Activated CD4-positive, alpha-beta memory T cell treated with anti-CD3 and anti-CD28 coated beads for 36 hours (primary cell): ENCODE measurements at regions not wholly inside any gene's neighbourhood (a gene's known extent, or its start where the extent isn't known, plus 50 kb on each side); places are given as distances from the start of the nearest gene placed in this dataset.
"Not testable (repeated sequence)": the region's sequence is repeated elsewhere in the genome, so short reads cannot be mapped to it uniquely, and the experiment has no call there.

Experiments used
- CTCF ChIA-PET: fragments of 350-600 bp; sonication (Branson Sonifier 250); formaldehyde crosslinking; loops from one replicate; lab custom pipeline; 2021; ENCODE audit warnings: antibody characterized with exemption, inconsistent platforms; lab: Charles Lee
- POLR2A ChIA-PET: fragments of 350-600 bp; sonication (Branson Sonifier 250); formaldehyde crosslinking; loops from one replicate; lab custom pipeline; 2021; ENCODE audit warnings: antibody characterized with exemption; lab: Charles Lee
- DNase-seq: peaks from one replicate; pipeline ENCODE4 v3.0.0-alpha.2; 2020
- H3K27ac Mint-ChIP-seq: one replicate; pipeline ENCODE4 v1.8.0; 2021; ENCODE audit warnings: mixed read lengths
- H3K27me3 Mint-ChIP-seq: one replicate; pipeline ENCODE4 v1.8.0; 2021; ENCODE audit warnings: mixed read lengths
- H3K36me3 Mint-ChIP-seq: one replicate; pipeline ENCODE4 v1.8.0; 2021; ENCODE audit warnings: mixed read lengths
- H3K4me1 Mint-ChIP-seq: one replicate; pipeline ENCODE4 v1.8.0; 2021; ENCODE audit warnings: low read depth, mixed read lengths
- H3K4me3 Mint-ChIP-seq: one replicate; pipeline ENCODE4 v1.8.0; 2021; ENCODE audit warnings: mild to moderate bottlenecking, mixed read lengths
- H3K9me3 Mint-ChIP-seq: one replicate; pipeline ENCODE4 v1.8.0; 2021; ENCODE audit warnings: mixed read lengths
- intact Hi-C: fragments of 100-400 bp; cut with micrococcal nuclease; formaldehyde crosslinking; loops from one replicate; pipeline ENCODE4 v1.15.1; 2023

DNA sequence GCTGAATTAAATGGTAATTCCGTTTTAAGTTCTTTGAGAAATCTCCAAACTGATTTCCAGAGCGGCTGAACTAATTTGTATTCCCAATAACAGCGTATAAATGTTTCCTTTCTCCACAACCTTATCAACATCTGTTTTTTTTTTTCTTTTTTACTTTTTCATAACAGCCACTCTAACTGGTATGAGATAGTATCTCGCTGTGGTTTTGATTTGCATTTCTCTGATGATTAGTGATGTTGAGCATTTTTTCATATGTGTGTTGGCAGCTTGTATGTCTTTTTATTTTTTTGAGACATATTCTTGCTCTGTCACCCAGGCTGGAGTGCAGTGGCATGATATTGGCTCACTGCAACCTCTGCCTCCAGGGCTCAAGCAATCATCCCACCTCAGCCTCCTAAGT, 2018.3 kb upstream of the ACO1 start:
- DNase-seq, H3K4me1 Mint-ChIP-seq, H3K27ac Mint-ChIP-seq, POLR2A ChIA-PET, H3K9me3 Mint-ChIP-seq, H3K36me3 Mint-ChIP-seq, CTCF ChIA-PET, H3K27me3 Mint-ChIP-seq, H3K4me3 Mint-ChIP-seq, intact Hi-C loops: not testable (repeated sequence)

DNA sequence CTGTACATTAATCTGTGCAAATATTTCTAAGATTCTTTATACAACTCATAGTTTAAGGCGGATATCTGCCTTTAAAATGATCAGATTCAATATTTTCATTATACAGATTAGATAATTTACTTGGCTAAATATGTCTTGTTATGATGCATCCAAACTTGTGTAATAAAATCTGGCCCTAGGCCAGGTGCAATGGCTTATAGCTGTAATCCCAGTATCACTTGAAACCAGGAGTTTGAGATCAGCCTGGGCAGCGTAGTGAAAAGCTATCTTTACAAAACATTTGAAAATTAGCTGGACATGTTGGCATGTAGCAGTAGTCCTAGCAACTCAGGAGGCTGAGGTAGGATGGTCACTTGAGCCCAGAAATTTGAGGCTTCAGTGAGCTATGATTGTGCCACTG, 2002.2 kb upstream of the ACO1 start:
- CTCF ChIA-PET: no interaction called here
- H3K36me3 Mint-ChIP-seq: no peaks in the 10 kb centered on the region
- no peak overlapping the region for H3K27ac Mint-ChIP-seq
- POLR2A ChIA-PET: no interaction called here
- intact Hi-C loops: no loop called here
- no peak for DNase-seq
- no peaks in the 10 kb centered on the region for H3K4me1 Mint-ChIP-seq
- no peak overlapping the region for H3K4me3 Mint-ChIP-seq
- H3K27me3 Mint-ChIP-seq: no peaks in the 10 kb centered on the region
- no peaks in the 10 kb centered on the region for H3K9me3 Mint-ChIP-seq

DNA sequence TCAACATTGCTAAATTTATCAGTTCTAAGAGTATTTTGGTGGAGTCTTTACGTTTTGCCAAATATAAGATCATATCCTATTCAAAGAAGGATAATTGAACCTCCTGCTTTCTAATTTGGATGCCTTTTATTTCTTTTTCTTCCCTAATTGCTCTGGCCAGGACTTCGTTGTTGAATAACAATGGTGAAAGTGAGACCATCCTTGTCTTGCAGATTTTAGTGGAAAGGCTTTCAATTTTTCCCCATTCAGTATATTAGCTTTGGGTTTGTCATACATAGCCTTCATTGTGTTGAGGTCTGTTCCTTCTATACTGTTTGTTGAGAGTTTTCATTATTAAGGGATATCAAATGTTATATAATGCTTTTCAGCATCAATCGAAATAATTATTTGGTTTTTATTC, 1974.2 kb upstream of the ACO1 start:
- H3K36me3 Mint-ChIP-seq: no peaks in the 10 kb centered on the region
- DNase-seq: no peak
- H3K4me3 Mint-ChIP-seq: no peak overlapping the region
- no peaks in the 10 kb centered on the region for H3K27me3 Mint-ChIP-seq
- ChIA-PET CTCF (no interaction called here), POLR2A (no interaction called here)
- intact Hi-C loops: no loop called here
- H3K9me3 Mint-ChIP-seq: peaks cover 27% of the 10 kb centered on the region
- no peaks in the 10 kb centered on the region for H3K4me1 Mint-ChIP-seq
- H3K27ac Mint-ChIP-seq: no peak overlapping the region

DNA sequence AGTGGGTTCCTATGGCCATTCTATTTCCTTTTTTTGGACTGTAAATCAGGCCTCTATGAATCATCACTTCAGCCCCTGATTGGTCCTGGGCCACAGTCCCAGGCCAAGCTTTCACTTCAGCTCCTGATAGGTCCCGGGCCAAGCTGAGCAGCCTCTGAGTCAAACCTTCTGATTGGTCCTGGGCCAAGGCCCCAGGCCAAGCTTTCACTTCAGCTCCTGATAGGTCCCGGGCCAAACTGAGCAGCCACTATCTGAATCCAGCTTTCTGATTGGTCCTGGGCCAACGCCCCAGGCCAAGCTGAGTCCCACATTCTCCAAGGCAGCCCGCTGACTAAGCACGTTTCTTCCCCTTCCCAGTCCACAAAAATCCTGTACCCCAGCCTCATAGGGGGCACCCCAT, 1972.9 kb upstream of the ACO1 start:
- Mint-ChIP-seq H3K9me3 (peaks cover 33% of the 10 kb centered on the region), H3K27ac (no peak overlapping the region), H3K4me1 (no peaks in the 10 kb centered on the region), H3K36me3 (no peaks in the 10 kb centered on the region), H3K27me3 (no peaks in the 10 kb centered on the region), H3K4me3 (no peak overlapping the region)
- ChIA-PET CTCF (no interaction called here), POLR2A (no interaction called here)
- intact Hi-C loops: no loop called here
- no peak for DNase-seq

DNA sequence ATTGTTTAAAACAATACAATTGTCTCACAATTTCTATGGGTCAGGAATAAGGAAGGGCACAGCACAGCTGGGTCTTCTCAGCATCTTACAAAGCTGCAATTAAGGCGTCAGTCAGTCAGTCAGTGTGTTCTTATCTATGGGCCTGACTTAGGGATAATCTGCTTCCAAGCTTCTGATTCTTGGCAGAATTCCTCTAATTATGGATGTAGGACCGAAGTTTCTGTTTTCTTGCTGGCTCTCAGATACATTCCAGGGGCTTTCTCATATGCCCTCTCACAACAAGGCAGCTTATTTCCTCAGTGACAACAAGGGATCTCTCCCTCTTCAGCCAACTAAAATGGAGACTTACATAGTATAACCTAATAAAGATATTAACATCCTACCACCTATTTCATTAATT, 1925.3 kb upstream of the ACO1 start:
- H3K9me3 Mint-ChIP-seq: no peaks in the 10 kb centered on the region
- H3K4me3 Mint-ChIP-seq: no peak overlapping the region
- H3K27me3 Mint-ChIP-seq: no peaks in the 10 kb centered on the region
- no peak overlapping the region for H3K27ac Mint-ChIP-seq
- DNase-seq: no peak
- H3K36me3 Mint-ChIP-seq: no peaks in the 10 kb centered on the region
- no peaks in the 10 kb centered on the region for H3K4me1 Mint-ChIP-seq
- intact Hi-C loops: no loop called here
- POLR2A ChIA-PET: no interaction called here
- CTCF ChIA-PET: no interaction called here

DNA sequence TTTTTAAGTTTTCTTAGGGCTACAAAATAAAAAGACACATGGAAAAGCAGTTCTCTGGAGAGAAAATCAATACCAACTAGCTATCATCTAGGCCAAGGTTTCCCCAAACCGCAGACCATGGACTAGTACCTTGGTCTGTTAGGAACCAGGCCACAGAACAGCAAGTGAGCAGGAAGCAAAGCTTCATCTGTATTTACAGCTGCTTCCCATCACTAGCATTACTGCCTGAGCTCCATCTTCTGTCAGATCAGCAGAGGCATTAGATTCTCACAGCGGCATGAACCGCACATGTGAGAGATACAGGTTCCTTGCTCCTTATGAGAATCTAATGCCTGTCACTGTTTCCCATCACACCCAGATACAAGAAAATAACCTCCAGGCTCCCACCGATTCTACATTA, 1907.6 kb upstream of the ACO1 start:
- DNase-seq: no peak
- no peaks in the 10 kb centered on the region for H3K36me3 Mint-ChIP-seq
- POLR2A ChIA-PET: no interaction called here
- CTCF ChIA-PET: no interaction called here
- H3K4me3 Mint-ChIP-seq: no peak overlapping the region
- no peaks in the 10 kb centered on the region for H3K9me3 Mint-ChIP-seq
- no peaks in the 10 kb centered on the region for H3K27me3 Mint-ChIP-seq
- H3K4me1 Mint-ChIP-seq: no peaks in the 10 kb centered on the region
- H3K27ac Mint-ChIP-seq: no peak overlapping the region
- intact Hi-C loops: no loop called here

DNA sequence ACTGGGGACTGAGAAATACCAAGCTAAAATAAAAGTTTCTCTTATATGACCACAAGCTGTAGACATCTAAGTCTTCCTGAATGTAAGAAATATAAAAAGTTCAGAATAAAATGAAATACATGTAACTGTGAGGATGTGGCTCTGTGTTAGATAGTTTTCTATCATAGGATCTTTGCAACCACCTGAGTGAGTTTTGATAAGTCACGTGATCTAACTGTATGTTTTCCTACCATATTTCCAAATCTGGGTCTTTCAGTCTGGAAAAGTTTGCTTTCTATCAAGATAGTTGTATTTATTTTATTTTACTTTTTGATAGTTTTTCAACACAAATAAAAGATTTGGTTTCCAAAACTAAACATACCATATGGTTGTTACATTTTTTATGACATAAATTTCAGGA, 1905.8 kb upstream of the ACO1 start:
- ChIA-PET POLR2A (no interaction called here), CTCF (no interaction called here)
- Mint-ChIP-seq H3K4me3 (no peak overlapping the region), H3K9me3 (no peaks in the 10 kb centered on the region), H3K36me3 (no peaks in the 10 kb centered on the region), H3K27me3 (no peaks in the 10 kb centered on the region), H3K4me1 (no peaks in the 10 kb centered on the region), H3K27ac (no peak overlapping the region)
- DNase-seq: no peak
- intact Hi-C loops: no loop called here

DNA sequence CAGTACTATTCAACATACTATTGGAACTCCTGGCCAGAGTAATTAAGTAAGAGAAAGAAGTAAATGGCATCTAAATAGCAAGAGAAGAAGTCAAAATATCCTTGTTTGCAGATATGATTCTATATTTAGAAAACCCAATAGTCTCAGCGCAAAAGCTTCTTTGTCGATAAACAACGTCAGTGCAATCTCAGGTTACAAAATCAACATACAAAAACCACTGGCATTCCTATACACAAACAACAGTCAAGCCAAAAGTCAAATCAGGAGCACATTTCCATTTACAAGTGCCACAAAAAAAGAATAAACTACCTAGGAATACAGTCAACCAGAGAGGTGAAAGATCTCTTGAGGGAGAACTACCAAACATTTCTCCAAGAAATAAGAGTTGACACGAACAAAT, 1901.9 kb upstream of the ACO1 start:
- H3K4me3 Mint-ChIP-seq: no peak overlapping the region
- no peak overlapping the region for H3K27ac Mint-ChIP-seq
- CTCF ChIA-PET: no interaction called here
- DNase-seq: no peak
- H3K9me3 Mint-ChIP-seq: no peaks in the 10 kb centered on the region
- intact Hi-C loops: no loop called here
- POLR2A ChIA-PET: no interaction called here
- H3K4me1 Mint-ChIP-seq: no peaks in the 10 kb centered on the region
- no peaks in the 10 kb centered on the region for H3K27me3 Mint-ChIP-seq
- no peaks in the 10 kb centered on the region for H3K36me3 Mint-ChIP-seq

DNA sequence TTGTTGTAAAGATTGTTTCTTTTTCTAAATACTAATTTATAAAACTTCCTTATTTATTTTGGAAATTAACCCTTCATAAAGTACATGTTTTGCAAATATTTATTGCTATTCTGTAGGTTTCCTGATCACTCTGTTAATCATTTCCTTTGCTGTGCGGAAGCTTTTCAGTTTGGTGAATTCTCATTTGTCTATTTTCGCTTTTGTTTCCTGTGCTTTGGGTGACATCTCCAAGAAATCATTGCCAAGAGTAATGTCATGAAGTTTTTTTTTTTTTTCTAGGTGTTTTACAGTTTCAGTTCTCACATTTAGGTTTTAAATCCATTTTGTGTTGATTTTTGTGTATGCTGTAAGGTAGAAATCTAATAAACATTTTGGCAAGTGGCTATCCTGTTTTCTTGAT, 1899.8 kb upstream of the ACO1 start:
- no peaks in the 10 kb centered on the region for H3K27me3 Mint-ChIP-seq

DNA sequence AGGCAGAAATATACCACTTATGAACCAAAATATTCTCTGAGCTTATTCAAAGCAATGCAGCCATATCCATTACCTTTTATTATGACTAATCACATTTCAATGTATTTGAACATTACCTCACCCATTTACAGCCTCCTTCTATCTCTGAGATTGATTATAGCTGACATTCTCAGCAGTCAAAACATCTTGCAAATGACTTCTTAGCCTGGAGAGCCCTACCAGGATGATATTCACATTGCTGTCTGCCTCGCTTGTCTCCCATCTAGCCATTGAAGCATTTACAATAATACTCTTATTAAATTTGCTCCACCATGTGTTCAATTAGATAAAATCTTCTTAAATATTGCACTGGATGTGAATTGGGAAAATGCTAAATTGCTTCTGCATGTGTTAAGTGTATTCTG, 1879.9 kb upstream of the ACO1 start:
- Mint-ChIP-seq H3K4me3 (no peak overlapping the region), H3K27ac (no peak overlapping the region), H3K27me3 (no peaks in the 10 kb centered on the region), H3K36me3 (no peaks in the 10 kb centered on the region), H3K4me1 (no peaks in the 10 kb centered on the region), H3K9me3 (no peaks in the 10 kb centered on the region)
- ChIA-PET CTCF (no interaction called here), POLR2A (no interaction called here)
- intact Hi-C loops: no loop called here
- no peak for DNase-seq

More for the DNA sequence above, 1899.8 kb upstream of the ACO1 start:
- no peak for DNase-seq
- H3K4me1 Mint-ChIP-seq: no peaks in the 10 kb centered on the region
- ChIA-PET POLR2A (no interaction called here), CTCF (no interaction called here)
- no peak overlapping the region for H3K27ac Mint-ChIP-seq
- no peak overlapping the region for H3K4me3 Mint-ChIP-seq
- H3K9me3 Mint-ChIP-seq: no peaks in the 10 kb centered on the region
- no peaks in the 10 kb centered on the region for H3K36me3 Mint-ChIP-seq
- intact Hi-C loops: no loop called here

DNA sequence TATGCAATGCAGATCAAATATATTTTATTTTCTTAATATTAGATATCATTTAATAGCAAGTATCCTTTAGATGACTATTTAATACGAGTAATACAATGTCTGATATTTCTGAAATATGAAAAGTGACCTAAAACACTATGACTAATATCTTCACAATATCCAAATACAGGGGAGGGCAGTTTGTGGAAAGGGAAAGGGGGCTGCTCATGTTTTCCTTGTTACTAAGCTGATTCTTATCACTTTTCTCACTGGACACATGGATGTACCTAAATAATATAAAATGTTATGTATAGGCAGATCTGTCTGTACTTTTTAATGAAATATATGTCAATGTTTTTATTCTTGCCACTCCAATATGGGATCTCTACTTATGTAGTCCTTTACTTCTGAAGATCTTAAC, 1879.1 kb upstream of the ACO1 start:
- Mint-ChIP-seq H3K27me3 (no peaks in the 10 kb centered on the region), H3K36me3 (no peaks in the 10 kb centered on the region), H3K9me3 (no peaks in the 10 kb centered on the region), H3K4me3 (no peak overlapping the region), H3K27ac (no peak overlapping the region), H3K4me1 (no peaks in the 10 kb centered on the region)
- CTCF ChIA-PET: no interaction called here
- intact Hi-C loops: no loop called here
- POLR2A ChIA-PET: no interaction called here
- no peak for DNase-seq

DNA sequence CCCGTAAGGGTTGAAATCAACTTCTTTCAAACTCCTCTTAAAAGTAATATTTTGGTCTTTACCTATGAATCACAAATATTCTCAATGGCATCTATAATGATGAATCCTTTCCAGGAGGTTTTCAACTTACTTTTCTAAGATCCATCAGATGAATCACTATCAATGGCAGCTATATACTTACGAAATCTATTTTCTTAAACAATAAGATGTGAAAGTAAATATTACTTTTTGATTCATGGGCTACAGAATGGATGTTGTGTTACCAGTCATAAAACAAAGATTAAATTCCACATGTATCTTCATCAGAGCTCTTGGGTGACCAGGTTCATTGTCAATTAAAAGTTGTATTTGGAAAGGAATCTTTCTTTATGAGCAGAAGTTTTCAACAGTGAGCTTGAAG, 1877.7 kb upstream of the ACO1 start:
- POLR2A ChIA-PET: no interaction called here
- no peaks in the 10 kb centered on the region for H3K9me3 Mint-ChIP-seq
- H3K27me3 Mint-ChIP-seq: no peaks in the 10 kb centered on the region
- intact Hi-C loops: no loop called here
- H3K4me1 Mint-ChIP-seq: no peaks in the 10 kb centered on the region
- no peak overlapping the region for H3K4me3 Mint-ChIP-seq
- no peak overlapping the region for H3K27ac Mint-ChIP-seq
- CTCF ChIA-PET: no interaction called here
- H3K36me3 Mint-ChIP-seq: no peaks in the 10 kb centered on the region
- no peak for DNase-seq

DNA sequence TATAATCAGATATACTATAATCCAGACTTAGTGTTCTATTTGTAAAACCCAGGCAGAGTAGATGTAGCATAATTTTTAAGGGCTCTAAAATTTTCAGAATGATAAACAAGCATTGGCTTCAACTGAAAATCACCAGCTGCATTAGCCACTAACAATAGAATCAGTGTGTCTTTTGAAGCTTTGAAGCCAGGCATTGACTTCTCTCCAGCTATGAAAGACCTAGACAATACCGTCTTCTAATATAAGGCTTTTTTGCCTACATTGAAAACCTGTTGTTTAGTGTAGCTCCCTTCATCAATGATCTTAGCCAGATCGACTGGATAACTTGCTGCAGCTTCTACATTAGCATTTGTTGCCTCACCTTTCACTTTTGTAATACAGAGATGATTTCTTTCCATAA, 1877.3 kb upstream of the ACO1 start:
- ChIA-PET POLR2A (no interaction called here), CTCF (no interaction called here)
- Mint-ChIP-seq H3K4me3 (no peak overlapping the region), H3K27me3 (no peaks in the 10 kb centered on the region), H3K27ac (no peak overlapping the region), H3K36me3 (no peaks in the 10 kb centered on the region), H3K4me1 (no peaks in the 10 kb centered on the region), H3K9me3 (no peaks in the 10 kb centered on the region)
- intact Hi-C loops: no loop called here
- no peak for DNase-seq

DNA sequence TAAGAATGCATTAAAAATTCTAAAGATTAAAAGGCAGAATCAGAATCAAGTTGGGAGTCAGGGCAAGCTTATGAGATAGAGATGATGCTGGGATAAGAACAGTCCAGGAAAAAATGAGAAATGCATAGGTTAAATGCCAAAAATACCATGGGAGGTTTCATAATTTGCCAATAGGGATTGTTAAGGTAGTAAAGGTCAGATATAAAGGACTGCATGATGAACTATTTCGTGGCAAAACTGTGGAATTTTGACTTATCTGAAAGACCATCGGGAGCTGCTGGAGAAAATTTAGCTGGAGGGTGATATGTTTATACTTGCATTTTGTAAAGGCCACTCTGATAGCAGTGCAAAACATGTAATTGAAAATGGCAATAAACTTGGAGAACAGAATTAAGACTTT, 1872.8 kb upstream of the ACO1 start:
- Mint-ChIP-seq H3K27ac (no peak overlapping the region), H3K4me3 (no peak overlapping the region), H3K9me3 (no peaks in the 10 kb centered on the region), H3K36me3 (no peaks in the 10 kb centered on the region), H3K4me1 (no peaks in the 10 kb centered on the region), H3K27me3 (no peaks in the 10 kb centered on the region)
- ChIA-PET CTCF (no interaction called here), POLR2A (no interaction called here)
- DNase-seq: no peak
- intact Hi-C loops: no loop called here
